Heart right ventricle (tissue), 16 donors: ENCODE measurements at regions not wholly inside any gene's neighbourhood (a gene's known extent, or its start where the extent isn't known, plus 50 kb on each side); places are given as distances from the start of the nearest gene placed in this dataset.
"Not testable (repeated sequence)": the region's sequence is repeated elsewhere in the genome, so short reads cannot be mapped to it uniquely, and the experiment has no call there.

Experiments
- ATAC-seq, 8 donors: fragments of 200-7000 bp; cut with Tn5 transposase; one replicate each; pipeline ENCODE4 v1.9.1; 2020; ENCODE audit warnings: mild to moderate bottlenecking in 8 of 8, moderate library complexity in 8 of 8, moderate number of reproducible peaks in 1 of 8
- DNase-seq, 2 donors: peaks; one replicate each; pipeline ENCODE4 v3.0.0-alpha.2; 2020
- H3K27ac ChIP-seq, 10 donors: fragments of 200-600 bp; sonication (generic) in 2 of 10; one replicate each; pipeline versions ENCODE4 v1.5.0 to v1.8.0; 2020 to 2022; ENCODE audit warnings: mild to moderate bottlenecking in 3 of 10
- H3K27me3 ChIP-seq, 7 donors: fragments of 200-600 bp; one replicate each; pipeline ENCODE4 v1.8.0; 2021 to 2022; ENCODE audit warnings: mild to moderate bottlenecking in 2 of 7
- H3K36me3 ChIP-seq, 9 donors: fragments of 200-600 bp; sonication (generic) in 1 of 9; one replicate each; pipeline versions ENCODE4 v1.5.0 to v1.8.0; 2020 to 2022; ENCODE audit warnings: mild to moderate bottlenecking in 2 of 9
- H3K4me1 ChIP-seq, 9 donors: fragments of 200-600 bp; sonication (generic) in 1 of 9; one replicate each; pipeline versions ENCODE4 v1.5.0 to v1.8.0; 2020 to 2022; ENCODE audit warnings: mild to moderate bottlenecking in 4 of 9
- H3K4me3 ChIP-seq, 10 donors: fragments of 200-600 bp; sonication (generic) in 2 of 10; one replicate each; pipeline versions ENCODE4 v1.5.0 to v1.8.0; 2020 to 2022; ENCODE audit warnings: mild to moderate bottlenecking in 7 of 10, moderate library complexity in 2 of 10
- H3K9me3 ChIP-seq, 11 donors: fragments of 200-600 bp in 10 of 11; sonication (generic) in 2 of 11; one replicate each; pipeline versions ENCODE4 v1.5.0 to v1.8.0; 2013 to 2022; ENCODE audit warnings: mild to moderate bottlenecking in 2 of 11, control low read depth in 1 of 11, moderate library complexity in 1 of 11
- WGBS, 2 donors: extraction: QIAGEN DNeasy Blood & Tissue Kit; methylation state at CpG; one replicate each; pipeline ENCODE4 v1.1.7; 2013; ENCODE audit warnings: inconsistent platforms in 1 of 2; 5-methylcytosine and 5-hydroxymethylcytosine counted together
- intact Hi-C, 10 donors: fragments of 100-400 bp; cut with DNase I; formaldehyde crosslinking; loops; one replicate each; pipeline versions ENCODE4 v1.11.1 to v1.14.2; 2022
- TF ChIP-seq, protein P1 (sequence below), 9 donors: fragments of 200-600 bp; sonication (generic) in 2 of 9; IDR thresholded peaks; one replicate each; pipeline versions ENCODE4 v1.5.0 to v1.8.0; 2021 to 2022; ENCODE audit warnings: antibody characterized with exemption in 9 of 9, mild to moderate bottlenecking in 5 of 9, moderate library complexity in 1 of 9
- donor health status: Arrhythmogenic right ventricular cardiomyopathy.
- donor health status: ischemic (EF 13 %, LVEDD 7.1; RV severe dilation, severe dysfunction).
- donor health status: healthy with polysubstance abuse.
- donor health status: DM: no; HTN: yes; CAD: no.
- donor health status: DM: no; HTN: no; CAD: no.
- donor health status: ischemic (EF 25% LVEDD 6.9; RV normal size, moderate dysfunction).
- donor health status: ischemic (EF 25% LVEDD 5.7; RV mildly dilated, moderate dysfunction).
- donor health status: healthy.
- donor health status: DM: yes; HTN: yes; CAD: no.
- donor health status: Ischemic cardiomyopathy.
- donor health status: ischemic (EF 35%, LVEDD 5.7; RV mildly dilated, moderate dysfunction).
- donor health status: nonischemic (EF 11% LVEDD 7.7; RV severe dilation, severe dysfunction).
- donor health status: DM: yes; HTN: yes; CAD: no.
- donor health status: PGD.
- donor health status: ischemic (EF 29% LVEDD 5.4; RV normal size, mild dysfunction).
- donor health status: nonischemic (EF 23%, LVEDD 6.1; RV moderate dilation, normal function).

DNA sequence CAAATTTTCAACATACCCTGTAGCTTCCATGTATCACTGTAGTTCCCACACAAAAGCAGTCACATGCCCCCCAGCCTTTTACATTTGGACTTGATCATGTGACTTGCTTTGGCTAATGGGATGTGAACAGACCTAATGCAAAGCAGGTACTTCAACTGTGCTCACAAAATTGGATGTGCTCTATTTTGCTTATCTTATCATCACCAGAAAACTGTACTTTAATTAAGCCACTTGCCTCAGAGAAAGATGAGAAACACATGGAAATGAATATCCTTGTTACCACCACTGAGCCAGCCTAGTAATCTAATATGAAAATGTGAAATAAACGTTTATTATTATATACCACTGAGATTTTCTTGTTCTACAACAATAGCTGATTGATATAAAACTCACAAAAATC, 402.7 kb upstream of the HTR2C start:
- 54 to 56% methylated on average over 1 of the region's 1 CpG for WGBS, 2 donors
- peaks cover 0 to 54% (median 0%) of the 10 kb centered on the region in 7 donors for H3K27me3 ChIP-seq
- H3K4me1 ChIP-seq, result no peaks in the 10 kb centered on the region
- intact Hi-C loops, result no loop called here
- TF ChIP-seq, protein P1, sequence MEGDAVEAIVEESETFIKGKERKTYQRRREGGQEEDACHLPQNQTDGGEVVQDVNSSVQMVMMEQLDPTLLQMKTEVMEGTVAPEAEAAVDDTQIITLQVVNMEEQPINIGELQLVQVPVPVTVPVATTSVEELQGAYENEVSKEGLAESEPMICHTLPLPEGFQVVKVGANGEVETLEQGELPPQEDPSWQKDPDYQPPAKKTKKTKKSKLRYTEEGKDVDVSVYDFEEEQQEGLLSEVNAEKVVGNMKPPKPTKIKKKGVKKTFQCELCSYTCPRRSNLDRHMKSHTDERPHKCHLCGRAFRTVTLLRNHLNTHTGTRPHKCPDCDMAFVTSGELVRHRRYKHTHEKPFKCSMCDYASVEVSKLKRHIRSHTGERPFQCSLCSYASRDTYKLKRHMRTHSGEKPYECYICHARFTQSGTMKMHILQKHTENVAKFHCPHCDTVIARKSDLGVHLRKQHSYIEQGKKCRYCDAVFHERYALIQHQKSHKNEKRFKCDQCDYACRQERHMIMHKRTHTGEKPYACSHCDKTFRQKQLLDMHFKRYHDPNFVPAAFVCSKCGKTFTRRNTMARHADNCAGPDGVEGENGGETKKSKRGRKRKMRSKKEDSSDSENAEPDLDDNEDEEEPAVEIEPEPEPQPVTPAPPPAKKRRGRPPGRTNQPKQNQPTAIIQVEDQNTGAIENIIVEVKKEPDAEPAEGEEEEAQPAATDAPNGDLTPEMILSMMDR (IDR thresholded peaks at IDR 0.05), result no peak
- peaks cover 0 to 23% (median 0%) of the 10 kb centered on the region in 11 donors for H3K9me3 ChIP-seq
- H3K4me3 ChIP-seq, result no peak overlapping the region
- H3K36me3 ChIP-seq, result no peaks in the 10 kb centered on the region
- ATAC-seq, result no peak
- no peak for DNase-seq
- no peak overlapping the region for H3K27ac ChIP-seq

DNA sequence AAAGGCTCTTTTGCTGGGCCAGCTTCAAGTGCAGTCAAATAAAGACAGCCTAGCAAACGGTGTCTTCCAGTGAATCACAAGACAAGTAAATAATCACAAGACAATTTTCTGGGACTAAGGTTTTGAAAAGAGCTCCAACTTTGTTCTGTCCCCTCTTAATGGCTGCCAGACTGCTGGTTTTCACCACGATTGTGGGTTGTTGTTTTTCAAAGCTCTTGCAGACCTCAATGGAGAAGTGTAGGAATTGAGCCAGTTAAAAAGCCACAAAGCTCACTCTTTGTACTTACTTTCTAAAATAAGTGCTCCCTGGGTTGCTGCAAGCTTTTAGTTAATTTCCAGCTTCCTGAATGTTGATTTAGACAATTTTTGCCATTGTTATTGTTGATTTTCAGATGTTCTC, 405.8 kb upstream of the HTR2C start:
- 32 to 36% methylated on average over 2 of the region's 2 CpGs for WGBS, 2 donors

DNA sequence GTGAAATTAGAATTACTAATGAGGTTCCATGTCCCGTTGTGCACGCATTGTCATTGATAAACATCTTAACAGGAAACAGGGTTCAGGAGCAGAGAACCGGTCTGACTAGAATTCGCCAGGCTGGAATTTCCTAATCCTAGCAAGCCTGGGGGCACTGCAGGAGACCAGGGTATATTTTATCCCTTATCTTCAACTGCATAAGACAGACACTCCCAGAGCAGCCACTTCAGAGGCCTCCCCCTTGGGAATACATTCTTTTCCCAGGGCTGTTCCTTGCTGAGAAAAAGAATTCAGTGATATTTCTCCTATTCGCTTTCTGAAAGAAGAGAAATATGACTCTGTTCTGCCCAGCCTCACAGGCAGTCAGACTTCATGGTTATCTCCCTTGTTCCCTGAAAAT, 416.6 kb upstream of the HTR2C start:
- intact Hi-C loops, H3K4me1 ChIP-seq, H3K27ac ChIP-seq, ATAC-seq, DNase-seq, H3K36me3 ChIP-seq, H3K27me3 ChIP-seq, H3K4me3 ChIP-seq: not testable (repeated sequence)
- H3K9me3 ChIP-seq, result peaks cover 0 to 20% (median 0%) of the 10 kb centered on the region in 11 donors
- WGBS, 2 donors, result 56 to 94% methylated on average over 5 of the region's 5 CpGs

More for the DNA sequence above, 405.8 kb upstream of the HTR2C start:
- TF ChIP-seq, protein P1 (IDR thresholded peaks at IDR 0.05), result no peak
- ATAC-seq (no peak), DNase-seq (no peak)
- H3K27ac ChIP-seq, result no peak overlapping the region
- H3K4me3 ChIP-seq, result no peak overlapping the region
- peaks cover 0 to under 1% (median 0%) of the 10 kb centered on the region in 11 donors for H3K9me3 ChIP-seq
- H3K36me3 ChIP-seq, result no peaks in the 10 kb centered on the region
- intact Hi-C loops, result no loop called here
- no peaks in the 10 kb centered on the region for H3K4me1 ChIP-seq
- peaks cover 0 to 59% (median 0%) of the 10 kb centered on the region in 7 donors for H3K27me3 ChIP-seq

DNA sequence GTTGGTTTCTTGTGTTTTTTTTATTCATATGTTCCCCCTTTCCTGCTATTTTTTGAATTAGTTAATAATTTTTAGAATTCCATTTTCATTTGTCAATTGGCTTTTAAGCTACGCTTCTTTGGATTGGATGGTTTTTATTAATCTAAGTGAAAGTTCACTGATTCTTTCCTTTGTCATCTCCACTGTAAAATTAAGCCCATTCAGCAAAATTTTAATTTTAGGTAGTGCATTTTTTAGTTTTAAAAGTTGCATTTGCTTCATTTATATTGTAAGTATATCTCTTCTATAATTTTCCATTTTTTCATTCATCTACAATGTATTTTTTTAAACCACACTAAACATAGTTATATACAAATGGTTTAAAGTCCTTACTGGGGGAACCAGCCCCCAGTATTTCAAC, 417.3 kb upstream of the HTR2C start:
- H3K9me3 ChIP-seq, result peaks cover 0 to 20% (median 0%) of the 10 kb centered on the region in 11 donors
- no peak overlapping the region for H3K4me3 ChIP-seq
- H3K36me3 ChIP-seq, result no peaks in the 10 kb centered on the region
- no peak overlapping the region for H3K27ac ChIP-seq
- TF ChIP-seq, protein P1 (IDR thresholded peaks at IDR 0.05), result no peak
- intact Hi-C loops, result no loop called here
- no peak for ATAC-seq
- H3K4me1 ChIP-seq, result no peaks in the 10 kb centered on the region
- 100% methylated on average over 1 of the region's 1 CpG for WGBS, 2 donors
- peaks cover 0 to 12% (median 0%) of the 10 kb centered on the region in 7 donors for H3K27me3 ChIP-seq
- no peak for DNase-seq

DNA sequence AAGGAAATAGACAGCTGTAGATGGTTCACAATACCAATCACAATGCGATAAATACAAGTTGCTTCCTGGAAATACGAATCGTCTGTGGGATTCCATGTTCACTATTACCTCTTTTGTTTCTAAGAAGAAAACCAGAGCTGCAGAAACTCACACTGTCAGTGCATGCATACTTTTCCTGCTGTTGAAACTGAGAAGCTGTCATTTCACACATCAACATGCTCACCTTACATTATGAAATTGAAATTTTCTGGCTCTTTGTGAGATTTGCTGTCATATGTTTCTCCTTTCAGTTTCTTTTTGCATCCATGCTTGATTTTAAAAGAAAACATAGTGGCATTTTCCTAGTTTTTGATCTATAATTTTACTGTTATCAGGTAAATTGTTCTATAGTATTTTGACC, 418.3 kb upstream of the HTR2C start:
- intact Hi-C loops, result no loop called here
- H3K4me3 ChIP-seq, result no peak overlapping the region
- DNase-seq (no peak), ATAC-seq (no peak)
- peaks cover 0 to 15% (median 0%) of the 10 kb centered on the region in 7 donors for H3K27me3 ChIP-seq
- 81 to 85% methylated on average over 3 of the region's 3 CpGs for WGBS, 2 donors
- peaks cover 0 to 20% (median 0%) of the 10 kb centered on the region in 11 donors for H3K9me3 ChIP-seq
- H3K27ac ChIP-seq, result no peak overlapping the region
- H3K4me1 ChIP-seq, result no peaks in the 10 kb centered on the region
- TF ChIP-seq, protein P1 (IDR thresholded peaks at IDR 0.05), result no peak
- H3K36me3 ChIP-seq, result no peaks in the 10 kb centered on the region
